ENCODE measurements at regions not wholly inside any gene's neighbourhood (a gene's known extent, or its start where the extent isn't known, plus 50 kb on each side); places are given as distances from the start of the nearest gene placed in this dataset.

- no peak overlapping the region for H3K4ac ChIP-seq (ENCODE audit: low read depth, low read length)
- H3K23ac ChIP-seq (ENCODE audit: low read length): no peak overlapping the region
- H3K79me2 ChIP-seq (ENCODE audit: control insufficient read depth, insufficient read depth, low read length): no peaks in the 10 kb centered on the region
- H3K79me1 ChIP-seq (ENCODE audit: low read length): no peaks in the 10 kb centered on the region
- H4K5ac ChIP-seq (ENCODE audit: low read length): no peak overlapping the region
- no peak overlapping the region for H2AK5ac ChIP-seq (ENCODE audit: low read length)
- no peaks in the 10 kb centered on the region for H3K4me1 ChIP-seq (ENCODE audit: control insufficient read depth, low read depth, low read length)
- H2BK5ac ChIP-seq (ENCODE audit: low read length): no peak overlapping the region
- WGBS (ENCODE audit: extremely low coverage, insufficient coverage, low lambda C conversion rate): no CpG with 5 or more reads among the region's 6 CpGs
- no peak overlapping the region for H3K27ac ChIP-seq (ENCODE audit: low read depth, low read length)
- DNase-seq: no peak
- no peak overlapping the region for H3K18ac ChIP-seq (ENCODE audit: low read length)
- H2BK15ac ChIP-seq (replicated peaks; ENCODE audit: low read depth): no peak overlapping the region
- H4K8ac ChIP-seq (ENCODE audit: low read depth, low read length): no peak overlapping the region
- no peak overlapping the region for H2BK120ac ChIP-seq (ENCODE audit: low read depth, low read length)
- H3K36me3 ChIP-seq (ENCODE audit: control insufficient read depth, insufficient read depth, low read length): no peaks in the 10 kb centered on the region
- H3K4me2 ChIP-seq (ENCODE audit: low read length): no peak overlapping the region
- no peak overlapping the region for H3K9ac ChIP-seq (ENCODE audit: low read length)
- H3K56ac ChIP-seq (ENCODE audit: low read length): no peak overlapping the region
- no peaks in the 10 kb centered on the region for H3K27me3 ChIP-seq (ENCODE audit: insufficient read depth, low read length, poor library complexity)
- no peak overlapping the region for H3K4me3 ChIP-seq (ENCODE audit: low read length)
Observed at GRCh38 chr3:72312339-72312738, 527.4 kb upstream of the PROK2 start.

- Histone ChIP-seq H2BK15ac (replicated peaks; ENCODE audit: low read depth) (no peak overlapping the region), H3K79me1 (ENCODE audit: low read length) (no peaks in the 10 kb centered on the region), H3K4me2 (ENCODE audit: low read length) (no peak overlapping the region), H4K8ac (ENCODE audit: low read depth, low read length) (no peak overlapping the region), H3K27me3 (ENCODE audit: insufficient read depth, low read length, poor library complexity) (no peaks in the 10 kb centered on the region), H3K4ac (ENCODE audit: low read depth, low read length) (no peak overlapping the region), H3K79me2 (ENCODE audit: control insufficient read depth, insufficient read depth, low read length) (no peaks in the 10 kb centered on the region), H2BK120ac (ENCODE audit: low read depth, low read length) (no peak overlapping the region), H3K18ac (ENCODE audit: low read length) (no peak overlapping the region), H2BK5ac (ENCODE audit: low read length) (no peak overlapping the region), H3K27ac (ENCODE audit: low read depth, low read length) (no peak overlapping the region), H3K23ac (ENCODE audit: low read length) (no peak overlapping the region), H3K4me1 (ENCODE audit: control insufficient read depth, low read depth, low read length) (no peaks in the 10 kb centered on the region), H3K4me3 (ENCODE audit: low read length) (no peak overlapping the region), H3K9ac (ENCODE audit: low read length) (no peak overlapping the region), H2AK5ac (ENCODE audit: low read length) (no peak overlapping the region), H3K36me3 (ENCODE audit: control insufficient read depth, insufficient read depth, low read length) (no peaks in the 10 kb centered on the region), H3K56ac (ENCODE audit: low read length) (no peak overlapping the region), H4K5ac (ENCODE audit: low read length) (no peak overlapping the region)
- no peak for DNase-seq
- no CpG with 5 or more reads among the region's 7 CpGs for WGBS (ENCODE audit: extremely low coverage, insufficient coverage, low lambda C conversion rate)
Observed at GRCh38 chr3:72311425-72311824, 526.5 kb upstream of the PROK2 start.

GRCh38 chr3:72310419-72311380 lies 525.8 kb upstream of the PROK2 start:
- no peaks in the 10 kb centered on the region for H3K4me1 ChIP-seq (ENCODE audit: control insufficient read depth, low read depth, low read length)
- no peak overlapping the region for H3K4me2 ChIP-seq (ENCODE audit: low read length)
- no peak for DNase-seq
- H2BK120ac ChIP-seq (ENCODE audit: low read depth, low read length): no peak overlapping the region
- no peaks in the 10 kb centered on the region for H3K79me2 ChIP-seq (ENCODE audit: control insufficient read depth, insufficient read depth, low read length)
- H3K56ac ChIP-seq (ENCODE audit: low read length): peak overlapping the region; percentile 27
- no peak overlapping the region for H3K18ac ChIP-seq (ENCODE audit: low read length)
- no peak overlapping the region for H2BK5ac ChIP-seq (ENCODE audit: low read length)
- H2BK15ac ChIP-seq (replicated peaks; ENCODE audit: low read depth): no peak overlapping the region
- WGBS (ENCODE audit: extremely low coverage, insufficient coverage, low lambda C conversion rate): no CpG with 5 or more reads among the region's 20 CpGs
- H2AK5ac ChIP-seq (ENCODE audit: low read length): no peak overlapping the region
- no peaks in the 10 kb centered on the region for H3K79me1 ChIP-seq (ENCODE audit: low read length)
- H3K4ac ChIP-seq (ENCODE audit: low read depth, low read length): no peak overlapping the region
- no peaks in the 10 kb centered on the region for H3K36me3 ChIP-seq (ENCODE audit: control insufficient read depth, insufficient read depth, low read length)
- H4K8ac ChIP-seq (ENCODE audit: low read depth, low read length): no peak overlapping the region
- no peak overlapping the region for H3K9ac ChIP-seq (ENCODE audit: low read length)
- H3K27ac ChIP-seq (ENCODE audit: low read depth, low read length): no peak overlapping the region
- H4K5ac ChIP-seq (ENCODE audit: low read length): no peak overlapping the region
- H3K27me3 ChIP-seq (ENCODE audit: insufficient read depth, low read length, poor library complexity): no peaks in the 10 kb centered on the region
- no peak overlapping the region for H3K23ac ChIP-seq (ENCODE audit: low read length)
- H3K4me3 ChIP-seq (ENCODE audit: low read length): no peak overlapping the region

GRCh38 chr3:72309661-72310418 lies 524.9 kb upstream of the PROK2 start:
- H3K79me1 ChIP-seq (ENCODE audit: low read length): no peaks in the 10 kb centered on the region
- H2BK5ac ChIP-seq (ENCODE audit: low read length): no peak overlapping the region

GRCh38 chr3:72308641-72309040 lies 523.7 kb upstream of the PROK2 start:
- Histone ChIP-seq H2BK5ac (ENCODE audit: low read length) (no peak overlapping the region), H3K79me2 (ENCODE audit: control insufficient read depth, insufficient read depth, low read length) (no peaks in the 10 kb centered on the region), H4K5ac (ENCODE audit: low read length) (no peak overlapping the region), H3K4me1 (ENCODE audit: control insufficient read depth, low read depth, low read length) (peaks cover 5% of the 10 kb centered on the region), H3K36me3 (ENCODE audit: control insufficient read depth, insufficient read depth, low read length) (no peaks in the 10 kb centered on the region), H2AK5ac (ENCODE audit: low read length) (no peak overlapping the region), H4K8ac (ENCODE audit: low read depth, low read length) (no peak overlapping the region), H2BK120ac (ENCODE audit: low read depth, low read length) (no peak overlapping the region), H3K4ac (ENCODE audit: low read depth, low read length) (no peak overlapping the region), H3K56ac (ENCODE audit: low read length) (no peak overlapping the region), H3K18ac (ENCODE audit: low read length) (no peak overlapping the region), H3K27ac (ENCODE audit: low read depth, low read length) (no peak overlapping the region), H3K4me3 (ENCODE audit: low read length) (no peak overlapping the region), H3K9ac (ENCODE audit: low read length) (no peak overlapping the region), H3K27me3 (ENCODE audit: insufficient read depth, low read length, poor library complexity) (no peaks in the 10 kb centered on the region), H3K4me2 (ENCODE audit: low read length) (no peak overlapping the region), H3K79me1 (ENCODE audit: low read length) (no peaks in the 10 kb centered on the region), H2BK15ac (replicated peaks; ENCODE audit: low read depth) (no peak overlapping the region), H3K23ac (ENCODE audit: low read length) (no peak overlapping the region)
- WGBS (ENCODE audit: extremely low coverage, insufficient coverage, low lambda C conversion rate): no CpG with 5 or more reads among the region's 2 CpGs
- DNase-seq: no peak

More at GRCh38 chr3:72309661-72310418, 524.9 kb upstream of the PROK2 start:
- no peak overlapping the region for H3K4me2 ChIP-seq (ENCODE audit: low read length)
- no peak overlapping the region for H3K18ac ChIP-seq (ENCODE audit: low read length)
- no peak overlapping the region for H3K23ac ChIP-seq (ENCODE audit: low read length)
- no peaks in the 10 kb centered on the region for H3K4me1 ChIP-seq (ENCODE audit: control insufficient read depth, low read depth, low read length)
- H3K27me3 ChIP-seq (ENCODE audit: insufficient read depth, low read length, poor library complexity): no peaks in the 10 kb centered on the region
- no peaks in the 10 kb centered on the region for H3K36me3 ChIP-seq (ENCODE audit: control insufficient read depth, insufficient read depth, low read length)
- H4K5ac ChIP-seq (ENCODE audit: low read length): no peak overlapping the region
- no CpG with 5 or more reads among the region's 11 CpGs for WGBS (ENCODE audit: extremely low coverage, insufficient coverage, low lambda C conversion rate)
- H3K79me2 ChIP-seq (ENCODE audit: control insufficient read depth, insufficient read depth, low read length): no peaks in the 10 kb centered on the region
- H2AK5ac ChIP-seq (ENCODE audit: low read length): no peak overlapping the region
- H3K4me3 ChIP-seq (ENCODE audit: low read length): no peak overlapping the region
- H2BK120ac ChIP-seq (ENCODE audit: low read depth, low read length): no peak overlapping the region
- DNase-seq: no peak
- no peak overlapping the region for H3K9ac ChIP-seq (ENCODE audit: low read length)
- H3K56ac ChIP-seq (ENCODE audit: low read length): no peak overlapping the region
- no peak overlapping the region for H4K8ac ChIP-seq (ENCODE audit: low read depth, low read length)
- no peak overlapping the region for H3K27ac ChIP-seq (ENCODE audit: low read depth, low read length)
- H2BK15ac ChIP-seq (replicated peaks; ENCODE audit: low read depth): no peak overlapping the region
- H3K4ac ChIP-seq (ENCODE audit: low read depth, low read length): no peak overlapping the region

Data from mesendoderm (in vitro differentiated cells).